HTR-8/SVneo (cell line): ENCODE measurements at regions not wholly inside any gene's neighbourhood (a gene's known extent, or its start where the extent isn't known, plus 50 kb on each side); places are given as distances from the start of the nearest gene placed in this dataset.
"Not testable (repeated sequence)": the region's sequence is repeated elsewhere in the genome, so short reads cannot be mapped to it uniquely, and the experiment has no call there.

Experiments used
- DNase-seq: peaks from one replicate; pipeline ENCODE4 v3.0.0; 2011; ENCODE audit warnings: low spot score, mixed read lengths; ENCODE audit not compliant: insufficient read length
- FAIRE-seq: peaks from 2 replicates; lab custom pipeline; 2011; peaks lifted over from hg19 to GRCh38; lab: Jason Lieb, UNC

- DNase-seq (no peak), FAIRE-seq (no peak)
Measured at GRCh38 chr1:14403961-14404645, 194.4 kb upstream of the KAZN start.

- DNase-seq (no peak), FAIRE-seq (no peak)
Measured at GRCh38 chr1:14404862-14405301, 193.6 kb upstream of the KAZN start.

GRCh38 chr1:14412235-14412634, 186.2 kb upstream of the KAZN start:
- FAIRE-seq (no peak), DNase-seq (no peak)

- FAIRE-seq (no peak), DNase-seq (no peak)
Measured at GRCh38 chr1:14413819-14414490, 184.5 kb upstream of the KAZN start.

- FAIRE-seq (no peak), DNase-seq (no peak)
Measured at GRCh38 chr1:14415396-14415795, 183.1 kb upstream of the KAZN start.

- FAIRE-seq, DNase-seq: not testable (repeated sequence)
Measured at GRCh38 chr1:14419778-14420218, 178.7 kb upstream of the KAZN start.

GRCh38 chr1:14420686-14421085, 177.8 kb upstream of the KAZN start:
- DNase-seq (no peak), FAIRE-seq (no peak)

GRCh38 chr1:14421295-14421976, 177.0 kb upstream of the KAZN start:
- FAIRE-seq, result no peak
- DNase-seq, result no peak

GRCh38 chr1:14421977-14422609, 176.4 kb upstream of the KAZN start:
- DNase-seq, result no peak
- FAIRE-seq, result no peak

- FAIRE-seq, result no peak
- DNase-seq, result no peak
Measured at GRCh38 chr1:14424325-14425002, 174.0 kb upstream of the KAZN start.

- FAIRE-seq, result no peak
- no peak for DNase-seq
Measured at GRCh38 chr1:14426854-14427253, 171.6 kb upstream of the KAZN start.

- no peak for FAIRE-seq
- no peak for DNase-seq
Measured at GRCh38 chr1:14429577-14429976, 168.9 kb upstream of the KAZN start.

- not testable (repeated sequence) for FAIRE-seq
Measured at GRCh38 chr1:14432728-14433127, 165.8 kb upstream of the KAZN start.

GRCh38 chr1:14435368-14436023, 163.0 kb upstream of the KAZN start:
- DNase-seq (no peak), FAIRE-seq (no peak)

More at GRCh38 chr1:14432728-14433127, 165.8 kb upstream of the KAZN start:
- DNase-seq, result not testable (repeated sequence)

GRCh38 chr1:14437417-14437918, 161.0 kb upstream of the KAZN start:
- no peak for FAIRE-seq
- DNase-seq, result no peak

GRCh38 chr1:14438127-14438769, 160.2 kb upstream of the KAZN start:
- no peak for DNase-seq
- no peak for FAIRE-seq

GRCh38 chr1:14439015-14439414, 159.5 kb upstream of the KAZN start:
- FAIRE-seq, result no peak
- no peak for DNase-seq

- FAIRE-seq, result no peak
- no peak for DNase-seq
Measured at GRCh38 chr1:14440166-14440565, 158.3 kb upstream of the KAZN start.

GRCh38 chr1:14440731-14441130, 157.8 kb upstream of the KAZN start:
- DNase-seq (no peak), FAIRE-seq (no peak)
